Omental fat pad (tissue), 3 donors: ENCODE measurements at regions not wholly inside any gene's neighbourhood (a gene's known extent, or its start where the extent isn't known, plus 50 kb on each side); places are given as distances from the start of the nearest gene placed in this dataset.

ENCODE experiments used
- ATAC-seq: fragments of 150-250 bp; one replicate; pipeline ENCODE4 v1.9.1; 2016; ENCODE audit warnings: mild to moderate bottlenecking, moderate library complexity; ENCODE audit not compliant: low FRiP score
- DNase-seq: peaks from one replicate; pipeline ENCODE4 v3.0.0-alpha.2; 2019; ENCODE audit warnings: low spot score
- TF ChIP-seq, protein P1 (sequence below), 3 donors: fragments of 450-650 bp; IDR thresholded peaks; one replicate each; pipeline ENCODE4 v1.5.1; 2016 to 2017; ENCODE audit warnings: antibody characterized with exemption in 3 of 3, mild to moderate bottlenecking in 3 of 3, moderate library complexity in 2 of 3

DNA sequence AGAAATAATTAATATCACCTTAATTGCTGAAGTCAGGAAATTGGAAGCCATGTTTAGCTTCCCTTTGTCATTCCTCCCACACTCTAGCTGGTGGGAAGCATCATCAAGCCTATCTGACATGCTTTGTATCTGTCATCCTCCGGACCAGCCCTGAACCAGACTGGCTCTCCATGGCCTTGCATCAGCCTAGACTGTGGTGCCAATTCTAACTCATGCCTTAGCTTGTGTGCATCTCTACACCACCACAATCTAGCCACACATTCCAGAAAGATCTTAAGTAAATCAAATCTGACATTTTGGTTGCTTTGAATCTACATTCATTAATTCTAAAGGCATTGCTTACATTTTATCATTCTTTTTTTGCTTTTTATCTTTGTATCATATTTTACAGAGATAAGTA lies 196.4 kb upstream of the VSTM2A start:
- ATAC-seq (no peak), DNase-seq (no peak)
- TF ChIP-seq, protein P1, sequence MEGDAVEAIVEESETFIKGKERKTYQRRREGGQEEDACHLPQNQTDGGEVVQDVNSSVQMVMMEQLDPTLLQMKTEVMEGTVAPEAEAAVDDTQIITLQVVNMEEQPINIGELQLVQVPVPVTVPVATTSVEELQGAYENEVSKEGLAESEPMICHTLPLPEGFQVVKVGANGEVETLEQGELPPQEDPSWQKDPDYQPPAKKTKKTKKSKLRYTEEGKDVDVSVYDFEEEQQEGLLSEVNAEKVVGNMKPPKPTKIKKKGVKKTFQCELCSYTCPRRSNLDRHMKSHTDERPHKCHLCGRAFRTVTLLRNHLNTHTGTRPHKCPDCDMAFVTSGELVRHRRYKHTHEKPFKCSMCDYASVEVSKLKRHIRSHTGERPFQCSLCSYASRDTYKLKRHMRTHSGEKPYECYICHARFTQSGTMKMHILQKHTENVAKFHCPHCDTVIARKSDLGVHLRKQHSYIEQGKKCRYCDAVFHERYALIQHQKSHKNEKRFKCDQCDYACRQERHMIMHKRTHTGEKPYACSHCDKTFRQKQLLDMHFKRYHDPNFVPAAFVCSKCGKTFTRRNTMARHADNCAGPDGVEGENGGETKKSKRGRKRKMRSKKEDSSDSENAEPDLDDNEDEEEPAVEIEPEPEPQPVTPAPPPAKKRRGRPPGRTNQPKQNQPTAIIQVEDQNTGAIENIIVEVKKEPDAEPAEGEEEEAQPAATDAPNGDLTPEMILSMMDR (IDR thresholded peaks at IDR 0.05) = no peak

DNA sequence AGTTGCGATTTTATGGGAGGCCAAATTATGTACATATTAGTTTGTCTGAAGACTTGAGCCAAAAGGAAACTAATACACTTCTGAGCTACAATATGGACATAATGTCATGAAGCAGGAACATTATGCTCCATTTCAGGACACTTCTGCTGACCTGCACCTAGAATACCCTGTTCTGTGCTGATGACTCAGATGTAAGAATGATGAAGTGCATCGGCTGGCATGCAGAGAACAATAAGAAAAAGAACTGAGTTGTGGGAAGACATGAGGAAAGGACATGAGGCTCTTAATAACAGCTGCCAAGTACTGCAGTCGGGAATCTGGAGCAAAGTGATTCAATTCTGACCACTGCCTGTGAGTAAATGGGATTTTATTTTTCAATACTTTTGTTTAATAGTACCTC lies 192.9 kb upstream of the VSTM2A start:
- TF ChIP-seq, protein P1 (IDR thresholded peaks at IDR 0.05) = no peak
- no peak for DNase-seq
- no peak for ATAC-seq

DNA sequence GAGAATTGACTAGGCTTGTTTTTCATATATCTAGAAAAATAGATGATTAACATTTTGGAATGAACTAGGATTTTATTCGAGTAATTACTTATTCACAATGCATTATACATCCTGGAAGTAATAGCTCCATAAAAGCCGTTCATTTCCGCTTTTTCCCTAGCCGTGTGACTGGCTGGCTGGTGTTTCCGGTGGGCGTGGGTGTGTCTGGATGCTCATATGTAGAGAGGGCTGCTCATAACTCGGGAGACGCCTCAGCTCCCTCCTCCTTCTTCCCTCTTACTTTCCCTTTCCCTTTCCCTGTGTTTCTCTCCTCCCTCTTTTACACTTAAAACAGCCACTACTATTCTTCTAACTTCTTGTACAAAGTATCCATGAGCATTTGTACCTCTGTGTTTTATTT lies 187.7 kb upstream of the VSTM2A start:
- no peak for DNase-seq
- no peak for ATAC-seq
- TF ChIP-seq, protein P1 (IDR thresholded peaks at IDR 0.05) = no peak

DNA sequence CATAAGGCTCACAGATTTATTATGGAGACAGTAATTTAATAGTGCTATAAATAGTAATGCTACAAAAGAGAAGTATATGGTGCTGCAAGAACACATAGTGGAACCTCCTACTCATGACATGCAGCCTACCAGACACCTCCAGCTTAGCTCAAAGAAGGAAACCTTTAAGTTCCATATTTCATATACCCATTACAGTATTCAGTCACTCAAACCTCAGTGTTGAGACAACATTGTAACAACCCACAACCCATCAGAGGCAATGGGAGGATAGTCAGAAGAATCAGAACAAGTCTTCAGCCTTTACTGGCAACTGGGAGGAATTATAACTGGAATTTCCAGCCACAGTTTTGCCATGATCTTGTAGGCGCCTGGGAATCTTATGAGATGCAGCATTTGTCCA lies 186.3 kb upstream of the VSTM2A start:
- no peak for ATAC-seq
- TF ChIP-seq, protein P1 (IDR thresholded peaks at IDR 0.05) = no peak
- DNase-seq = no peak

DNA sequence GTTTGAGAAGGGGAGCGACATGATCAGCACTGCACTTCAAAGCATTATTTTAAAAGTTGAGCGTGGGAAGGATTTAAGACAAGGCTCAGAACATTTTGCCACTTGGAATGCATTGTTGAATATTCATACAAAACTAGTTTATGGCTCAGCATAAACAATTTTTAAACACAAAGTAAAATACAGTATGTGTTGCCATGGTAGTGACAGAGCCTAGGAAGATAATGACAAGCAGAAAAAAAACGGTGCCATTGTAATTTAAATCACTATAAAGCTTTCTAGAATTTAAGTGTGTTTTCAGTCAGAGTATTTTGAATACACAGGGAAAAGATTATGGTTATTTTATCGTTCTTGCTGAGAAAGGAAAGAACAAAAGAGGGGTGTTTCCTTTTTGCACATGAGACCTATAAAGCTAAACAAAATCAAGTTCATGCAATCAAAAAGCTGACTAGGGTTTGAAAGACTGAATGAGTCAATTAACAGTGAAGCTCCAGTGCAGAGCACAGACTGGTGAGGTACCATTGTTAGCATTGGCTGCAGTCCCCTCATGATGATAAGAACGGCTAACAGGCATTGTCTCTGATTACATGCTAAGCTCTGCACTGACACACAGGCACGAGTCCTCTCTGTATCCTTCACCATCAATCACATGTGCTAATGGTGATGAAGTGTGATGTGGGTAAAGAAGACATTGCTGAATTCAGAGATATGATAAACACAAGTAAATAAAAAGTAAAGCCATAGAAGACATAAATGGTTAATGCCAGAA lies 181.9 kb upstream of the VSTM2A start:
- no peak for DNase-seq
- TF ChIP-seq, protein P1 (IDR thresholded peaks at IDR 0.05) = no peak
- no peak for ATAC-seq

DNA sequence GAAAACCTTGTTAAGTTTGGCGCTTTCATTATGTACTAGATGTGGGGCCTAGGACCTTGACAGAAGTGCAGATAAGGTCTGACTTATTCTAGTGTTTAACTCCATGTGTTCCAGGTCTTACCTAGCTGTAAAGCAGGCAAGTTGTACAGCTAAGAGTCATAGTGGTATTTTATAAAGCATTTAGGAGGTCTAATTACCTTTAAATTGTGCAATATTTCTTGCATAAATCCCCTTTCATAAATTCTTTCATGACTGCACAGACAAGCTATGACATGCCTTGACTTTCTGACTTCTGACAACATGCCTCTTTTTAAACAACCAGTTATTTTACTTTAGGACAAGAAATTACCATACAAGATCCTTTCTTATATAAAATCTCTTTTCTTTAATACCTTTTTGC lies 151.6 kb upstream of the VSTM2A start:
- no peak for ATAC-seq
- no peak for DNase-seq
- TF ChIP-seq, protein P1 (IDR thresholded peaks at IDR 0.05) = no peak

DNA sequence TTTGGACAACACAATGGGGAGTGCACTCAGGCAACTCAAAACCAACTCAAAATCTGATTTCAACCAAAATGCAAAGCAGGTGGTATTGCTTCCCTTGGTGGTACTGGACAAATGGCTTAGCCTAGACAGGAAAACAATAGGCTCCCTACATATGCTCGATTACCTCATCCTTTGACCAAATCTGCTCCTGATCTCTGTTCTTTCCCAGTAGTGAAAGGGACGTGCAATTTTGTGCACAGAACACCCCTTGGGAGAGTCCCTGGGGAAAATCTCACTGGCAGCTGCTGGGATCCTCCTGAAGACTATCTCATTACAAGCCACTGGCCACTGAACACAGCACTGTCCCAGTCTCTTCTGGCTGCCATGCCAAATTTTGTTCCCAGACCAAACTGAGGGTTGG lies 149.2 kb upstream of the VSTM2A start:
- no peak for DNase-seq
- no peak for ATAC-seq
- TF ChIP-seq, protein P1 (IDR thresholded peaks at IDR 0.05) = no peak
